ENCODE measurements at regions not wholly inside any gene's neighbourhood (a gene's known extent, or its start where the extent isn't known, plus 50 kb on each side); places are given as distances from the start of the nearest gene placed in this dataset.
"Not testable (repeated sequence)": the region's sequence is repeated elsewhere in the genome, so short reads cannot be mapped to it uniquely, and the experiment has no call there.

- 94 to 100% methylated on average over 1 of the region's 1 CpG for WGBS, 2 donors
- no peaks in the 10 kb centered on the region for H3K27me3 ChIP-seq
- DNase-seq (no peak), ATAC-seq (no peak), FAIRE-seq (no peak)
- no peak overlapping the region for H3K4me3 ChIP-seq
- intact Hi-C loops (cut with DNase I): no loop called here
- no peak overlapping the region for H3K27ac ChIP-seq
- H3K4me1 ChIP-seq: no peaks in the 10 kb centered on the region
- no peak for TF ChIP-seq CTCF (IDR thresholded peaks at IDR 0.05)
- H3K9me3 ChIP-seq: no peaks in the 10 kb centered on the region
- H3K36me3 ChIP-seq: no peaks in the 10 kb centered on the region
Measured at GRCh38 chr18:57942493-57942892, 101.5 kb upstream of the NEDD4L start.

- no peak for FAIRE-seq
- Histone ChIP-seq H3K36me3 (no peaks in the 10 kb centered on the region), H3K27me3 (no peaks in the 10 kb centered on the region), H3K4me1 (no peaks in the 10 kb centered on the region), H3K9me3 (no peaks in the 10 kb centered on the region), H3K4me3 (no peak overlapping the region), H3K27ac (no peak overlapping the region)
- no peak for ATAC-seq
- intact Hi-C loops (cut with DNase I): no loop called here
- no peak for DNase-seq
- TF ChIP-seq CTCF (IDR thresholded peaks at IDR 0.05): no peak
- WGBS, 2 donors: 85 to 89% methylated on average over 9 of the region's 9 CpGs
Measured at GRCh38 chr18:57941841-57942489, 102.1 kb upstream of the NEDD4L start.

- FAIRE-seq (no peak), DNase-seq (no peak), ATAC-seq (no peak)
- no peaks in the 10 kb centered on the region for H3K36me3 ChIP-seq
- H3K4me3 ChIP-seq: no peak overlapping the region
- TF ChIP-seq CTCF (IDR thresholded peaks at IDR 0.05): no peak
- no peaks in the 10 kb centered on the region for H3K9me3 ChIP-seq
- 64 to 69% methylated on average over 5 of the region's 5 CpGs for WGBS, 2 donors
- no peak overlapping the region for H3K27ac ChIP-seq
- no peaks in the 10 kb centered on the region for H3K4me1 ChIP-seq
- H3K27me3 ChIP-seq: no peaks in the 10 kb centered on the region
- intact Hi-C loops (cut with DNase I): no loop called here
Measured at GRCh38 chr18:57940166-57940660, 103.8 kb upstream of the NEDD4L start.

- H3K4me1 ChIP-seq; H3K27ac ChIP-seq; intact Hi-C loops (cut with DNase I); H3K27me3 ChIP-seq; FAIRE-seq; H3K4me3 ChIP-seq; H3K9me3 ChIP-seq; DNase-seq; ATAC-seq; H3K36me3 ChIP-seq: not testable (repeated sequence)
Measured at GRCh38 chr18:57934375-57934774, 109.7 kb upstream of the NEDD4L start.

- Histone ChIP-seq H3K36me3 (no peaks in the 10 kb centered on the region), H3K9me3 (no peaks in the 10 kb centered on the region), H3K27me3 (no peaks in the 10 kb centered on the region), H3K4me3 (no peak overlapping the region), H3K4me1 (no peaks in the 10 kb centered on the region), H3K27ac (no peak overlapping the region)
- intact Hi-C loops (cut with DNase I): no loop called here
- no peak for FAIRE-seq
- no peak for DNase-seq
- TF ChIP-seq CTCF (IDR thresholded peaks at IDR 0.05): no peak
- peak in 2 of 4 donors; percentile 53 to 65 for ATAC-seq
- 6 to 25% methylated on average over 1 of the region's 1 CpG for WGBS, 2 donors
Measured at GRCh38 chr18:57931038-57931437, 113.0 kb upstream of the NEDD4L start.

Measured in pancreas (tissue), 10 donors.